ENCODE measurements at regions not wholly inside any gene's neighbourhood (a gene's known extent, or its start where the extent isn't known, plus 50 kb on each side); places are given as distances from the start of the nearest gene placed in this dataset.

- Mint-ChIP-seq H3K9me3 (no peaks in the 10 kb centered on the region), H3K27ac (no peak overlapping the region), H3K27me3 (no peaks in the 10 kb centered on the region), H3K4me3 (no peak overlapping the region), H3K4me1 (no peaks in the 10 kb centered on the region), H3K36me3 (ENCODE audit: low read depth) (no peaks in the 10 kb centered on the region)
- intact Hi-C loops (cut with micrococcal nuclease) = no loop called here
- DNase-seq (no peak), ATAC-seq (ENCODE audit: low read depth) (no peak)
- POLR2A ChIA-PET = no interaction called here
- no peak for TF ChIP-seq CTCF (IDR thresholded peaks at IDR 0.05)
- CTCF ChIA-PET = no interaction called here
Measured at GRCh38 chr6:140609321-140609720, 1234.9 kb upstream of the CITED2 start.

- Mint-ChIP-seq H3K4me3 (no peak overlapping the region), H3K4me1 (no peaks in the 10 kb centered on the region), H3K27ac (no peak overlapping the region), H3K27me3 (no peaks in the 10 kb centered on the region), H3K9me3 (no peaks in the 10 kb centered on the region), H3K36me3 (ENCODE audit: low read depth) (no peaks in the 10 kb centered on the region)
- intact Hi-C loops (cut with micrococcal nuclease) = no loop called here
- TF ChIP-seq CTCF (IDR thresholded peaks at IDR 0.05) = no peak
- POLR2A ChIA-PET = no interaction called here
- ATAC-seq (ENCODE audit: low read depth) (no peak), DNase-seq (no peak)
- CTCF ChIA-PET = no interaction called here
Measured at GRCh38 chr6:140604786-140605185, 1230.3 kb upstream of the CITED2 start.

- Mint-ChIP-seq H3K9me3 (no peaks in the 10 kb centered on the region), H3K27me3 (no peaks in the 10 kb centered on the region), H3K4me3 (no peak overlapping the region), H3K4me1 (no peaks in the 10 kb centered on the region), H3K27ac (no peak overlapping the region), H3K36me3 (ENCODE audit: low read depth) (no peaks in the 10 kb centered on the region)
- ATAC-seq (ENCODE audit: low read depth) (no peak), DNase-seq (no peak)
- intact Hi-C loops (cut with micrococcal nuclease) = no loop called here
- TF ChIP-seq CTCF (IDR thresholded peaks at IDR 0.05) = no peak
- ChIA-PET CTCF (no interaction called here), POLR2A (no interaction called here)
Measured at GRCh38 chr6:140602431-140603248, 1228.2 kb upstream of the CITED2 start.

GRCh38 chr6:140601021-140601808, 1226.8 kb upstream of the CITED2 start:
- Mint-ChIP-seq H3K9me3 (no peaks in the 10 kb centered on the region), H3K27me3 (no peaks in the 10 kb centered on the region), H3K36me3 (ENCODE audit: low read depth) (no peaks in the 10 kb centered on the region), H3K4me1 (no peaks in the 10 kb centered on the region), H3K4me3 (no peak overlapping the region), H3K27ac (no peak overlapping the region)
- DNase-seq (no peak), ATAC-seq (ENCODE audit: low read depth) (no peak)
- TF ChIP-seq CTCF (IDR thresholded peaks at IDR 0.05) = no peak
- CTCF ChIA-PET = no interaction called here
- intact Hi-C loops (cut with micrococcal nuclease) = no loop called here
- POLR2A ChIA-PET = no interaction called here

GRCh38 chr6:140599916-140600315, 1225.5 kb upstream of the CITED2 start:
- ChIA-PET POLR2A (no interaction called here), CTCF (no interaction called here)
- Mint-ChIP-seq H3K27me3 (no peaks in the 10 kb centered on the region), H3K36me3 (ENCODE audit: low read depth) (no peaks in the 10 kb centered on the region), H3K4me3 (no peak overlapping the region), H3K9me3 (no peaks in the 10 kb centered on the region), H3K27ac (no peak overlapping the region), H3K4me1 (no peaks in the 10 kb centered on the region)
- no peak for TF ChIP-seq CTCF (IDR thresholded peaks at IDR 0.05)
- DNase-seq (no peak), ATAC-seq (ENCODE audit: low read depth) (no peak)
- intact Hi-C loops (cut with micrococcal nuclease) = no loop called here
